GM10248 (cell line): ENCODE measurements at regions not wholly inside any gene's neighbourhood (a gene's known extent, or its start where the extent isn't known, plus 50 kb on each side); places are given as distances from the start of the nearest gene placed in this dataset.

Experiments
- CTCF ChIA-PET: fragments of 300-600 bp; sonication (Branson Sonifier 250); formaldehyde crosslinking; extraction: SDS; loops from one replicate; lab custom pipeline; 2021; ENCODE audit warnings: antibody characterized with exemption; lab: Yijun Ruan, JAX
- POLR2A ChIA-PET: fragments of 350-650 bp; sonication (Branson Sonifier 250); formaldehyde crosslinking; extraction: SDS; loops from one replicate; lab custom pipeline; 2020; ENCODE audit warnings: antibody characterized with exemption; lab: Yijun Ruan, JAX
- DNase-seq: peaks from one replicate; pipeline ENCODE4 v3.0.0; 2012; ENCODE audit errors: extremely low spot score
- CTCF ChIP-seq: IDR thresholded peaks from 2 replicates; pipeline ENCODE4 v1.5.1; 2012; ENCODE audit warnings: mild to moderate bottlenecking, low read depth; ENCODE audit errors: extremely low read depth, missing control alignments, control extremely low read depth

GRCh38 chr6:91565207-91565606 is 978.3 kb upstream of the MAP3K7 start:
- CTCF ChIA-PET: no interaction called here
- POLR2A ChIA-PET: no interaction called here
- TF ChIP-seq CTCF: no peak
- no peak for DNase-seq

DNA sequence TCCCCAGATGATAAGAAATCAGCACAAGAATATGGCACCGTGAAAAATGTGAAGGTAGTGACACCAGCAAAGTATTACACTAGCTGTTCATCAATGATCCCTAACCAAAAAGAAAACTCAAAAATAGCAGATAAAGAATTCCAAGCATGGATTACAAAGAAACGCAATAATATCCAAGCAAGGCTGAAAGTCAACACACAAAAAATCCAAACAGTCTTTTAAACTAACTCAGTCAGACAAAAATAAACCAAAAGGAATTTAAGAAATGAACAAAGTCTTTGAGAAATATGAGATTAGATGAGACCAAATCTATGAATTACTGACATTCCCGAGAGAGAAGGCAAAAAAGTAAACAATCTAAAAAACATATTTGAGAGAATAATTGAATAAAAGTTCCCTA is 976.1 kb upstream of the MAP3K7 start:
- ChIA-PET CTCF (no interaction called here), POLR2A (no interaction called here)
- no peak for DNase-seq
- no peak for TF ChIP-seq CTCF

GRCh38 chr6:91560409-91560808 is 973.5 kb upstream of the MAP3K7 start:
- no peak for TF ChIP-seq CTCF
- no peak for DNase-seq
- CTCF ChIA-PET: no interaction called here
- POLR2A ChIA-PET: no interaction called here

GRCh38 chr6:91540902-91541301 is 954.0 kb upstream of the MAP3K7 start:
- ChIA-PET POLR2A (no interaction called here), CTCF (interaction anchor here (0.8 to 1.2 kb wide), 3 partner anchors 17 to 66 kb away, joined by 3 read pairs; no protein-coding TSS in a partner anchor)
- no peak for TF ChIP-seq CTCF
- no peak for DNase-seq

GRCh38 chr6:91539456-91539855 is 952.6 kb upstream of the MAP3K7 start:
- CTCF ChIA-PET: no interaction called here
- TF ChIP-seq CTCF: no peak
- no peak for DNase-seq
- POLR2A ChIA-PET: no interaction called here

GRCh38 chr6:91538622-91539021 is 951.8 kb upstream of the MAP3K7 start:
- TF ChIP-seq CTCF: no peak
- ChIA-PET CTCF (interaction anchor here (0.6 kb wide), 1 partner anchor 15 kb away, joined by 3 read pairs; no protein-coding TSS in a partner anchor), POLR2A (no interaction called here)
- DNase-seq: no peak
